HL-60 (cell line): ENCODE measurements at regions not wholly inside any gene's neighbourhood (a gene's known extent, or its start where the extent isn't known, plus 50 kb on each side); places are given as distances from the start of the nearest gene placed in this dataset.
"Not testable (repeated sequence)": the region's sequence is repeated elsewhere in the genome, so short reads cannot be mapped to it uniquely, and the experiment has no call there.

Source experiments
- DNase-seq, 2 experiments: peaks; one replicate each; pipeline ENCODE4 v3.0.0-alpha.2; 2010 to 2020; ENCODE audit warnings: low read depth in 1 of 2, low spot score in 1 of 2
- H3K27ac ChIP-seq: fragments of 250-450 bp; sonication (Bioruptor Pico); replicated peaks from 2 replicates; pipeline ENCODE4 v1.5.1; 2020; ENCODE audit warnings: mild to moderate bottlenecking, moderate library complexity
- H3K27me3 ChIP-seq: fragments of 250-450 bp; sonication (Bioruptor Pico); 2 replicates; pipeline ENCODE4 v1.5.1; 2021; ENCODE audit warnings: mild to moderate bottlenecking, moderate library complexity; ENCODE audit not compliant: insufficient read depth, poor library complexity, severe bottlenecking
- H3K4me3 ChIP-seq: replicated peaks from 2 replicates; pipeline ENCODE4 v1.5.1; 2011; ENCODE audit warnings: mild to moderate bottlenecking, control low read depth, low read length; ENCODE audit not compliant: insufficient read depth
- CTCF ChIP-seq: IDR thresholded peaks from one replicate; pipeline ENCODE4 v1.5.1; 2011; ENCODE audit warnings: low read length, control low read depth, inconsistent platforms; ENCODE audit not compliant: insufficient read depth
- GABPA ChIP-seq: IDR thresholded peaks from 2 replicates; pipeline ENCODE4 v1.6.1; 2012; ENCODE audit warnings: low read depth
- POLR2AphosphoS5 ChIP-seq: IDR thresholded peaks from 2 replicates; pipeline ENCODE4 v1.6.1; 2012; ENCODE audit warnings: low read depth
- REST ChIP-seq: IDR thresholded peaks from 2 replicates; pipeline ENCODE4 v1.6.1; 2012; ENCODE audit warnings: low read depth; ENCODE audit not compliant: insufficient replicate concordance
- SPI1 ChIP-seq: IDR thresholded peaks from 2 replicates; pipeline ENCODE4 v1.6.1; 2012; ENCODE audit warnings: low read depth, mild to moderate bottlenecking, borderline replicate concordance

- no peaks in the 10 kb centered on the region for H3K27me3 ChIP-seq
- DNase-seq: no peak
- H3K27ac ChIP-seq: no peak overlapping the region
- H3K4me3 ChIP-seq: no peak overlapping the region
- no peak for TF ChIP-seq REST
- no peak for TF ChIP-seq SPI1
- no peak for TF ChIP-seq CTCF
- TF ChIP-seq POLR2AphosphoS5: no peak
- TF ChIP-seq GABPA: no peak
Observed at GRCh38 chr3:25911525-25912295, 121.8 kb downstream of the OXSM start.

GRCh38 chr3:25913179-25913578, 123.3 kb downstream of the OXSM start:
- no peak overlapping the region for H3K27ac ChIP-seq
- no peaks in the 10 kb centered on the region for H3K27me3 ChIP-seq
- no peak for TF ChIP-seq CTCF
- no peak for TF ChIP-seq POLR2AphosphoS5
- no peak for TF ChIP-seq SPI1
- TF ChIP-seq GABPA: no peak
- TF ChIP-seq REST: no peak
- H3K4me3 ChIP-seq: no peak overlapping the region
- DNase-seq: no peak

GRCh38 chr3:25915673-25916072, 125.8 kb downstream of the OXSM start:
- Histone ChIP-seq H3K27me3 (no peaks in the 10 kb centered on the region), H3K4me3 (no peak overlapping the region), H3K27ac (no peak overlapping the region)
- TF ChIP-seq SPI1: no peak
- DNase-seq: no peak

- Histone ChIP-seq H3K27me3 (no peaks in the 10 kb centered on the region), H3K27ac (no peak overlapping the region), H3K4me3 (no peak overlapping the region)
- DNase-seq: no peak
- TF ChIP-seq POLR2AphosphoS5 (no peak), SPI1 (no peak), CTCF (no peak), GABPA (no peak), REST (no peak)
Observed at GRCh38 chr3:25916321-25916720, 126.4 kb downstream of the OXSM start.

GRCh38 chr3:25931967-25932366, 142.1 kb downstream of the OXSM start:
- not testable (repeated sequence) for H3K27me3 ChIP-seq, DNase-seq, H3K4me3 ChIP-seq, H3K27ac ChIP-seq
